ENCODE measurements at regions not wholly inside any gene's neighbourhood (a gene's known extent, or its start where the extent isn't known, plus 50 kb on each side); places are given as distances from the start of the nearest gene placed in this dataset.
A peak's percentile ranks its signal among the peaks of the same experiment; 100 is the strongest.
"Not testable (repeated sequence)": the region's sequence is repeated elsewhere in the genome, so short reads cannot be mapped to it uniquely, and the experiment has no call there.

GRCh38 chr6:30832864-30833263 lies 51.5 kb upstream of the DDR1 start:
- DNase-seq (ENCODE audit: low read depth in 2 of 3, low spot score in 1 of 3), result no peak

GRCh38 chr6:30830438-30830837 lies 53.9 kb upstream of the DDR1 start:
- no peak for DNase-seq (ENCODE audit: low read depth in 2 of 3, low spot score in 1 of 3)

- DNase-seq (ENCODE audit: low read depth in 2 of 3, low spot score in 1 of 3), result no peak
Observed at GRCh38 chr6:30829639-30830255, 54.6 kb upstream of the DDR1 start.

GRCh38 chr6:30829033-30829432 lies 55.3 kb upstream of the DDR1 start:
- no peak for DNase-seq (ENCODE audit: low read depth in 2 of 3, low spot score in 1 of 3)

GRCh38 chr6:30828027-30828962 lies 56.0 kb upstream of the DDR1 start:
- peak; percentile 80 to 87 (median 83) for DNase-seq (ENCODE audit: low read depth in 2 of 3, low spot score in 1 of 3)

GRCh38 chr6:30826961-30827342 lies 57.4 kb upstream of the DDR1 start:
- DNase-seq (ENCODE audit: low read depth in 2 of 3, low spot score in 1 of 3), result no peak

GRCh38 chr6:30824698-30825097 lies 59.6 kb upstream of the DDR1 start:
- no peak for DNase-seq (ENCODE audit: low read depth in 2 of 3, low spot score in 1 of 3)

GRCh38 chr6:30823534-30823865 lies 60.8 kb upstream of the DDR1 start:
- no peak for DNase-seq (ENCODE audit: low read depth in 2 of 3, low spot score in 1 of 3)

GRCh38 chr6:30821862-30822784 lies 62.2 kb upstream of the DDR1 start:
- no peak for DNase-seq (ENCODE audit: low read depth in 2 of 3, low spot score in 1 of 3)

GRCh38 chr6:30820193-30820592 lies 64.1 kb upstream of the DDR1 start:
- DNase-seq (ENCODE audit: low read depth in 2 of 3, low spot score in 1 of 3), result no peak

- DNase-seq (ENCODE audit: low read depth in 2 of 3, low spot score in 1 of 3), result peak in 2 of 3 donors; percentile 63 to 83
Observed at GRCh38 chr6:30819297-30819917, 64.9 kb upstream of the DDR1 start.

GRCh38 chr6:30818391-30818841 lies 65.9 kb upstream of the DDR1 start:
- no peak for DNase-seq (ENCODE audit: low read depth in 2 of 3, low spot score in 1 of 3)

- no peak for DNase-seq (ENCODE audit: low read depth in 2 of 3, low spot score in 1 of 3)
Observed at GRCh38 chr6:30816791-30817739, 67.3 kb upstream of the DDR1 start.

GRCh38 chr6:30816296-30816695 lies 68.0 kb upstream of the DDR1 start:
- not testable (repeated sequence) for DNase-seq (ENCODE audit: low read depth in 2 of 3, low spot score in 1 of 3)

GRCh38 chr6:30815041-30815742 lies 69.1 kb upstream of the DDR1 start:
- peak in 1 of 3 donors; percentile 68 for DNase-seq (ENCODE audit: low read depth in 2 of 3, low spot score in 1 of 3)

GRCh38 chr6:30814146-30815040 lies 69.9 kb upstream of the DDR1 start:
- DNase-seq (ENCODE audit: low read depth in 2 of 3, low spot score in 1 of 3), result peak in 1 of 3 donors; percentile 66

- DNase-seq (ENCODE audit: low read depth in 2 of 3, low spot score in 1 of 3), result no peak
Observed at GRCh38 chr6:30813631-30814145, 69.3 kb upstream of the IER3 start.

GRCh38 chr6:30810813-30811339 lies 66.5 kb upstream of the IER3 start:
- peak; percentile 81 to 90 (median 87) for DNase-seq (ENCODE audit: low read depth in 2 of 3, low spot score in 1 of 3)
